ENCODE measurements at regions not wholly inside any gene's neighbourhood (a gene's known extent, or its start where the extent isn't known, plus 50 kb on each side); places are given as distances from the start of the nearest gene placed in this dataset.
A peak's percentile ranks its signal among the peaks of the same experiment; 100 is the strongest.

DNA sequence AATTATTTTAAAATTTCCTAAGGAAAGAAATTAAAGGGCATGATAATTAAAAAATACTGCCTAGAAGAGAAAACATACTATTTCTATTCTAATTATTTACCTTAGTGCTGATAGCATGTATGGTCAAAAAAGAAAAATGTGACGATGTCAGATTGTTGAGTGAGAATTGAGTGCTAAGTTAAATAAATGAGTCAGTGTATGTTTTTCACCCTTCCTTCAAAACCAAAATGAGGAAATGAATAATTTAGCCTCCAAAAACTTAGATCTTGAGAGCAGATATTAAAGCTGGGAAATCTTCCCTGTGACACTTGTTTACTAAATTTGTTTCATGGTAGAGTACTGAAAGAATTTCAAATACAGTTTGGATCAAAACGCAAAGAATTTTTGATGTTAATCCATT, 58.6 kb upstream of the NYAP2 start:
- no peak for DNase-seq (ENCODE audit: low read depth)

DNA sequence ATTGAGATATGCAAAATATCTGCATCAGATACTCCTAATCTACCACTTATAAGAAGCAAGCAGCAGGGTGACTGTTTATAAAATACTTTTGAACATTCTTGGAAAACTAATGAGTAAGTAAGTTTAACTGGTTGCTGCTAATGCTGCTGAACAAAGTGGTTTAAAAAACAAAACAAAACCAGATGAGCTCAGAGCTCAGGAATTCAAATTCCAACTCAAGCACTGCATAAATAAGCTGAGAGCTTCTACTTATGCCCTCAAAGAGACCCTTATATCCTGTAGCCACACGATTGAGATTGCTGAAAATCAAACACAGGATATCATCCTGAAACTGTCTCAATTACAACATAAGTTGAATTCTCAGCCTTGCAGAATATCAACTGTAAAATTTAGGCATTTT, 62.3 kb upstream of the NYAP2 start:
- DNase-seq (ENCODE audit: low read depth) = no peak

DNA sequence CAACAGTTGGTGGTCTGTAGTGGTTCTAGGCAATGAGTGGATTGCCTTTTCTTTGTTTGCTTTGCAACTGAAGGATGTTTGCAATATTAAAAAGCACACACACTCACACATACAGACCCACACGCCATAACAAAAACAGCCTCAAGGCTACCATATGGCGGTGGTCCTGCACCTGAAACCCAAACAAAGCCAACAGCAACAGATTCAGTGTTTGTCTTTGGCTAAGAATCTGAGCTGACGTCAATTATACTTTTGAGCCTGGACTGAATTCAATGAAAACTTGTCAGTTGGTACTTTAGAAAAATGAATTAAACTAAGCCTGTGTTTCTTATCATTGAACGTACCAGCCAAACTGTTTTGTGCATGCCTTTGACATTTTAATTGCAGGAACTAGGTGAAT, 65.0 kb upstream of the NYAP2 start:
- DNase-seq (ENCODE audit: low read depth) = no peak

DNA sequence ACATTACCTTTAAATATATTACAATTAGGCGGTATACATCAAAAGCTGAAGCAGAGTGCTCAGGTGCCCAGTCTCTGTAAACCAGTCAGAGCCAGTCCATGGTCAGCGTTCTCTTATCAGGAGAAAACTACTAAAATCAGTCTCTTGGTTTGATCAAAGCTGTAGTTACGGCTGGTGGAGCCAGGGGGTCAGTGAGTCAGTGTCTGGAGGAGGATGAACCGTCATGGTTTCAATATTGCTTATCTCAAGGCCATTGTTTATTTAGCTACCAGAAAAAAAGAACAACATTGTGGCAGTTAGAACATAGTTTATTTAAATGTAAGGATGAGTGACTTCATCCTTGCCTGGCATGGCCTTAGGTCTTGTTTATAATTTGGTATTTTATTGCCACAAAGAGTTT, 71.3 kb upstream of the NYAP2 start:
- DNase-seq (ENCODE audit: low read depth) = no peak

DNA sequence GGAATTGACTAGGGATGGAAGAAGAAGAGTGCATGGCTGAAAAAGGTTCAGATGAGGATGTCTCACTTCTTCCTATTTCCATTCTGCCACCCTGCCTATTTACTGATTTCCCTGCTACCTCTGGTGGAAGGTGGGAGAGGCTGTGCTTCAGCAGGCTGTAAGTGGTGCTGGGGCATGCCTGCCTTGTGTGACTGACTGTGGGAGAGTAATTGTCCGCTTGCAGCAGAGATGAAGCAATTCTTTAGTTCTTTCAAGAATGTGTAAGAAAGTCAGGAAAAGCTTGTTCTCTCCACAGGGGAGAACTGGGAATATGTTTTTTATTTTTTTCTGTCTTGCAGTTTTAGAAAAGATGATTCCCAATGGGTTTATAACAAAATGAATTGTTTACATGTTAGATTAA, 72.5 kb upstream of the NYAP2 start:
- no peak for DNase-seq (ENCODE audit: low read depth)

- no peak for DNase-seq (ENCODE audit: low read depth)
Observed at GRCh38 chr2:225319872-225320271, 79.6 kb upstream of the NYAP2 start.

DNA sequence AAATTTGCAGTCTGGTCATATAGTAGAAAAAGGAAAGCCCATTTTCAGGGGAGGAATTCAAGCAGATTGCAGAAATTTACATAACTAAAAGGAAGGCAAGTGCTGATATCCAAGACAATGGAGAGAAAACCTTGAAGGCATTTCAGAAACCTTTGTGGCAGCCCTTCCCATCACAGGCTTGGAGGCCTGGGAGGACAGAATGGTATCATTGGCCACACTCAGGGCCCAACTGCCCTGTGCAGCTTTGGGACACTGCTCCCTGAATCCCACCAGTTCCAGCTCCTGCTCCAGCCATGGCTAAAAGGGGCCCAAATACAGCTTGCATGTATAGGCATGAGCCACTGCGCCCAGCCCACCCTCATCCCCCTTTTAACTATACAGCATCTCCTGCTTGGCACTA, 81.1 kb upstream of the NYAP2 start:
- no peak for DNase-seq (ENCODE audit: low read depth)

DNA sequence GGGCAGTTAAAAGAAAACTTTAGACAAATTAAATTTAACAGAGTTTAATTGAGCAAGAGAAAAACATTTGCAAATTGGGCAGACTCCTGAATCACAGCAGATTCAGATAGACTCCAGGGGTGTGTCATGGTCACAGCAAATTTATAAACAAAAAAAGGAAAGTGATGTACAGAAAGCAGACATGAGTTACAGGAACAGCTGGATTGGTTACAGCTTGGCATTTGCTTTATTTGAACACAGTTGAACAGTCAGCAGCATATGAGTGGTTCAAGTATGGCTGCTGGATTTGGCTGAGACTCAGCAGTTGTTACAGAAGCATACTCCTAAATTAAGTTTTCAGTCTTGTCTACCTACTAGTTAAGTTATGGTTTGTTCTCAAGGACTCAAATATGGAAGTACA, 82.3 kb upstream of the NYAP2 start:
- DNase-seq (ENCODE audit: low read depth) = no peak

- DNase-seq (ENCODE audit: low read depth) = no peak
Observed at GRCh38 chr2:225310745-225311144, 88.8 kb upstream of the NYAP2 start.

- DNase-seq (ENCODE audit: low read depth) = no peak
Observed at GRCh38 chr2:225309516-225309915, 90.0 kb upstream of the NYAP2 start.

- no peak for DNase-seq (ENCODE audit: low read depth)
Observed at GRCh38 chr2:225296951-225297350, 102.6 kb upstream of the NYAP2 start.

DNA sequence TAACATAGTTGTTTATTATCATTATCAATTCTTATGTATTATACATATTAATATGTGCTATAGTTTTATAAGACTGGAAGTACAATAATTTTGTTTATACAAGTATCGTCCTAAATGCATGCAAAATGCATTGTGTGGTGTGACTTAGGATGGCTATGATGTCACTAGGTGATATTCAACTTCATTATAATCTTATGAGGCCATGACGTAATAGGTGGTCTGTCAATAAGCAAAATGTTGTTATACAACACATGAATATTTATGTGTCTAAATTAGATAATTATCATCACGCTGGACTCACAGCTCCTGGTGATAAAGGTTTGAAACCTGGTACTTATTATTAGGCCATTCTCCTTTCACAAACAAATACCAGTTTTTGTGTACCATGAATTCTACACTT, 104.4 kb upstream of the NYAP2 start:
- no peak for DNase-seq (ENCODE audit: low read depth)

DNA sequence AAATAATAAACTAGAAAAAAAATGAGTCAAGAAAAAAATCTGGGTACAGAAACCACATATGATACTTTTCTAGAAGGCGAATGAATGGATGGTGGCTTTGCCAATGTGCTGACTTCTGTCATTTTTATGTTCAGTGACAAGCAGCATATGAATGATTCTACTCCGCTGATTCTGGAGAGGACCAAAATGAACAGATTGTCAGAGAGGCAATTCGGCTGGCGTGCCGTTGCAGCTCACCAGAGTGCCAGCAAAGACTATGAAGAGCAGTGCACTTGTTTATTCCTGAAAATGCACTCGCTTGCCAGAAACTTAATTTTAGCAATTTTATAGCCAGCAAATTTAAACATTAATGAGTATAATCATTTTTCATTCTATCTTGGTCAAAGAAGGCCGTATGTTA, 105.9 kb upstream of the NYAP2 start:
- no peak for DNase-seq (ENCODE audit: low read depth)

GRCh38 chr2:225290757-225291400, 108.6 kb upstream of the NYAP2 start:
- no peak for DNase-seq (ENCODE audit: low read depth)

DNA sequence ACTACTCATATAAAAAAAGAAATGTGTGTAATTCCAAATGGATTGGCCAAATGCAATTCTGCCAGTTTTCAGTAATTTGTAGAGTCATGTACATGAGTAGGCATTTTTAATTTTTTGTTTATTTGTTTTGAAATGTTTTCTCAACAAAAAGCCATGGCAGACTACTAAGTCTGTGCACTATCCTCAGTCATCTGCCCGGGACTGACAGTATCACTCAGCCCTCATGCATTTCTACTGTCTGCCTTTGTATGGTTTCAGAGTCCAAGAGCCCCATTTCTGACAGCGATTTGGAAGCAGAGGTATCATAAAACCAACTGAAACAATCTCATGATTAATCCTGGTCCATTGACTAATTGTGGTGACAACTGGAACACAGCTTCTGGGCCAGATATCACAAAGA, 109.9 kb upstream of the NYAP2 start:
- no peak for DNase-seq (ENCODE audit: low read depth)

DNA sequence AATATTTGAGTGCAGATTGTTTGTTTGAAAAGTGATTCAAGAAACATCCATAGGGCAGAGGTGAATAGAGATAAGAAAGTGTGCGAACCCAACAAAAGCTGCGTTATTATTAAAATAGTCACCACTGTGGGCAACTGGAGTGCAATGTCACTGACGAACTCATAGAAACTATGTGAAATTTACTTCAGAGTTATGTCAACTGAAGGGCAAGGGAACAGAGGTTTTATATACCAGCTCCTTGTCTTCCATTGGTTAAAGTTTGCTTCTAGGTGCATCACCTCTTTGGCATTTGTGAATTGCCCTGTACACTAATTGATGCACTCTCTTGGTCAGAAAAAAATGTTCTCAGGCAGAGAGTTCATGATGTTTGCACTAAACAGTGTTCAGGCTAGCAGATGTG, 110.5 kb upstream of the NYAP2 start:
- no peak for DNase-seq (ENCODE audit: low read depth)

DNA sequence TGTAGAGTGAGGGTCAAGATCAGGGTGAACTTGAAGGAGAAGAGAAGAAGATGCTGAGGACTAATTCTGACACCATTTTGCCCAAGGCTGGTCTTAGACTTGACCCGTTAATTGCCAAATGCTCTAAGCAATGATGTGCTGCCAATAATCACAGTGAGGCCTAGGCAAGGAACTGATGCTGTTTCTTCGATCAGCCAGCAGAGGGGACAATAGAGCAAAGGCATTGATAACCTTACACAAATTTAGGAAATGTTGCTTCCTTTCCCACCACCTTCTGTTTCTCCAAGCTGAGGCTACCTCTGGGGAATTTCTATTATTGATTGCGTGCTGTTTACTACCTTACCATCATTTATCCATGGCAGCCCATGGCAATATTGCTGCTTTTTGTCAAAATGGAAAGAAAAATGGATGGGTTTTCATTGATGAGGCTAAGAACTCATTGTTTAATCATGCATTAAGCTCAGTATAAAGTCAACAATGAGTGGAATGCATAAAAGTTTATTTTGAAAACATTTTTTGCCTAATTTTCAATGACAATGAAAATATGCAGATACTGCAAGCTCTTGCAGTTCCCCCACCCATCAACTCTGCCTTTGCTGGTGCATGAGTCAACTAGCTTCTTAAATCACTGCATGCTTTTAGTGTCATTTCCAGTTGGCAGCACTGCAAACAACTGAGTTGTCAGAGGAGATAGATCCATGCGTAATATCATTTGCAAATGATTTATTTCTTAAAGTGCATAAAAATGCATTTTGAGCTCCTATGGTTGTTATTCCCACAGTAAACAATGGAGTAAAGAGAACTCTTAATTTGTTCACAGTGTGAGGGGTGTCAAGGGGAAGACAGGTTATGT, 116.4 kb upstream of the NYAP2 start:
- peak; percentile 46 for DNase-seq (ENCODE audit: low read depth)

- DNase-seq (ENCODE audit: low read depth) = no peak
Observed at GRCh38 chr2:225276207-225276606, 123.3 kb upstream of the NYAP2 start.

DNA sequence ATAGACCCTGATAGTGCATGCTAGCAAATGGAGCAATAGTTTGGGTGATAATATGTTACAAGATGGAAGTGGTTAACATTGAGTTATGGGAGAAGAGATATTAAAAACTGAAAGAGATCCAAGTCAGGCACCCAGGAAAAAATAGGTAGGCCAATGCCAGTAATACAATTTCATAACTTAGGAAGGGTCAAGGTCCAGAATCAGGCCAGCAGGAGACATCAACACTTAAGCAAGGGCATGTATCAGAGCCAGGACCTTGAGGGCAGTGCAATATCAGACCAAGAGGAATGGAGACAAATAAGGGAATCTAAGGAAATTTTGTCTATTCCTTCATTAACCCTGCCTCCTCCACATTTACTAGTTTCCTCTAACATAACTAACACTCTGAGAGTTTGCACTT, 124.1 kb upstream of the NYAP2 start:
- no peak for DNase-seq (ENCODE audit: low read depth)

DNA sequence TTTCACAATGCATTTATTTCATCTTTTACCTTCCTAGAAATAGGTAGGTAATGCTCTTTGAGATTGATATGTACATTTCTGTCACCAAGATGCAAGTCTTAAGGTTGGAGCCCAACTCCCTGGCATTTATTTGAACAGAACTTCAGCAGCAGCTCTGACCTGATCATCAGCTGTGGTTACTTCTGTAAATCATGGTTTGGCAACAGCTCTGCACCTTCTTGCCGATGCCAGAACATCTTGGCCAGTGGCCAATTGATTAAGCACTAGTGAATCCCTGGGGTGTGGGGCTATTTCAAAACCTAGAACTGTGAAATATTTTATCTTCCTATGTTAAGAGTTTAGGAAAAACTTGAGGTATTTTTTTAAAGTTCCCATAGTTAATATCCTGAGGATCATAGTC, 124.8 kb upstream of the NYAP2 start:
- peak; percentile 19 for DNase-seq (ENCODE audit: low read depth)

DNA sequence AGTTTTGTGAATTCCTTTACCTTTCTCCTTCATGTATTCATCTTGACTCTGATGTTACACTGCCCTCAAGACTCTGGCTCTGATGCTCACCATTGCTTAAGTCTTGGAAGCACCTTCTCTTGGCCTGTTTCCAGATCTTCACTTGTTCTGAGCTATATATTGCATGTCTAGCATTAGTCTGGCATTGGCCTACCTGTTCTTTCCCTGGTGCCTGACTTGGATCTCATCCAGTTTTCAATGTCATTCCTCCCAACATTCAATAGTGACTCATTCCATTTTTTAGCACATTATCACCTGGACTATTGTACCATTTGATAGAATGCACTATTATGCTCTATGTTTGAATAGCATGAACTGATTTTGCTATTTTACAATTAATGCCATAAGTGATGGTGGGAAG, 127.3 kb upstream of the NYAP2 start:
- no peak for DNase-seq (ENCODE audit: low read depth)

DNA sequence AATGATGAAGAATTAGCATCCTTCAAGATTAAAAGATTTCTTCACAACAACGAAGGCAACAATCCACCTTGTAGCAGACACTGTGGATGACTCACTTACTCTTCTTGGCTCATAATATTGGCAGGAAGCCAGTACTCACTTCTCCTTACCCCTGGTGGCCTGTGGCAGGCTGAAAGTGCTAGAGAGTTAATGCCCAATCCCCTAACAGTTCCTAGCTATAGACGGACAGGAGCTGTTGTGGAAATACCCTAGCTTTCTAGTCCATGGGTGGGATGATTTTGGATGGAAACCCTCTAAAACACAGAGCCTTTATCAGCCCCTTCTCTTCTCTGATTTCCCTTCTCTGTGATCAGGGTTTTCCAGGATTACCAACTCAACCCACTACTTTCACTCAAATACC, 128.6 kb upstream of the NYAP2 start:
- no peak for DNase-seq (ENCODE audit: low read depth)

- DNase-seq (ENCODE audit: low read depth) = no peak
Observed at GRCh38 chr2:225270053-225270452, 129.5 kb upstream of the NYAP2 start.

DNA sequence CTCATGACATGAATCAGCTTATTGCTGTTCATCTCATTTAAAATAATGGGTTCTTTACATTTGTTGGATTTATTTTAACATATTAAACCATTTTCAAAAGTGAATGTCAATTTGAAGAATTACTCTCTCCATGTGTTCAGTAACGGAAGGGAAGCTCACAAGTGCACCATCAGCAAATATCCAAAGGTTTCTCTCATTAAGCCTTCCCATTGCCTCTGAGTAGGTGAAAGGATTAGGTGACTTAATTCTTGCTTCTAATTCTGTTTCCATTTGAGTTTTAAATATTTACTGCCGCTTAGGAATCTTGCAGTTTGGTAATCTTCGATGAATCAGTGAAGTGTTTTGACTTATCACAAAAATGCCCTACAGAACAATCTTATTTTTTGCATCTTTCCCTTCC, 145.1 kb upstream of the NYAP2 start:
- no peak for DNase-seq (ENCODE audit: low read depth)

Measured in fibroblast of gingiva (primary cell).